Neural cell (in vitro differentiated cells): ENCODE measurements at regions not wholly inside any gene's neighbourhood (a gene's known extent, or its start where the extent isn't known, plus 50 kb on each side); places are given as distances from the start of the nearest gene placed in this dataset.

Source experiments
- EP300 ChIP-seq: fragments of 450-650 bp; conservative IDR thresholded peaks from 2 replicates; pipeline ENCODE4 v1.6.1; 2014; ENCODE audit warnings: antibody characterized with exemption, mild to moderate bottlenecking, moderate library complexity; ENCODE audit not compliant: poor library complexity, severe bottlenecking
- SMC3 ChIP-seq: fragments of 450-650 bp; conservative IDR thresholded peaks from 2 replicates; pipeline ENCODE4 v1.6.1; 2014; ENCODE audit warnings: antibody characterized with exemption, mild to moderate bottlenecking, moderate library complexity; ENCODE audit not compliant: poor library complexity
- TAF1 ChIP-seq: IDR thresholded peaks from 2 replicates; pipeline ENCODE4 v1.6.1; 2012; ENCODE audit warnings: low read depth
- TF ChIP-seq, protein P1 (sequence below): fragments of 450-650 bp; IDR thresholded peaks from 2 replicates; pipeline ENCODE4 v1.5.1; 2014; ENCODE audit warnings: antibody characterized with exemption, mild to moderate bottlenecking, moderate library complexity; ENCODE audit not compliant: poor library complexity, severe bottlenecking

DNA sequence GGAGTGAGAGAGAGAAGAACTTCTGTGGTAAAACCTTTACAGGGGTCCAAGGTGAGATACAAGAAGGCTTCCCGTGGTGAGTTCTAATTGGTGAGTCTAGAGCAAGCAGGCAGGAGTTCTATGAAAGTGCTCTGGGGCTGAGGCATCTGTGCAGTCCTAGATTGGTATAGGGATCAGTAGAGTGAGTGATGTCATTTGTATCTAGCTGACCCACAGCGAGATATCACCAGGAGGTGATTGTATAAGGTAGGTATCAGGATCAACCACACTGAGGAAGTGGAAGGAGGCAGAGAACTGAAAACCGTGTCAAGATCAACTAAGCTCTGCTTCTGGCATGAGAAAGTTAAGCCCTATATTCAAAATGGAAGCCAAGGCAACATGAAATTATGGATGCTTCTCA is 1648.9 kb upstream of the TMEFF2 start:
- TF ChIP-seq SMC3 (no peak), TAF1 (no peak), EP300 (no peak)
- TF ChIP-seq, protein P1, sequence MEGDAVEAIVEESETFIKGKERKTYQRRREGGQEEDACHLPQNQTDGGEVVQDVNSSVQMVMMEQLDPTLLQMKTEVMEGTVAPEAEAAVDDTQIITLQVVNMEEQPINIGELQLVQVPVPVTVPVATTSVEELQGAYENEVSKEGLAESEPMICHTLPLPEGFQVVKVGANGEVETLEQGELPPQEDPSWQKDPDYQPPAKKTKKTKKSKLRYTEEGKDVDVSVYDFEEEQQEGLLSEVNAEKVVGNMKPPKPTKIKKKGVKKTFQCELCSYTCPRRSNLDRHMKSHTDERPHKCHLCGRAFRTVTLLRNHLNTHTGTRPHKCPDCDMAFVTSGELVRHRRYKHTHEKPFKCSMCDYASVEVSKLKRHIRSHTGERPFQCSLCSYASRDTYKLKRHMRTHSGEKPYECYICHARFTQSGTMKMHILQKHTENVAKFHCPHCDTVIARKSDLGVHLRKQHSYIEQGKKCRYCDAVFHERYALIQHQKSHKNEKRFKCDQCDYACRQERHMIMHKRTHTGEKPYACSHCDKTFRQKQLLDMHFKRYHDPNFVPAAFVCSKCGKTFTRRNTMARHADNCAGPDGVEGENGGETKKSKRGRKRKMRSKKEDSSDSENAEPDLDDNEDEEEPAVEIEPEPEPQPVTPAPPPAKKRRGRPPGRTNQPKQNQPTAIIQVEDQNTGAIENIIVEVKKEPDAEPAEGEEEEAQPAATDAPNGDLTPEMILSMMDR, result no peak
